H9 (cell line): ENCODE measurements at regions not wholly inside any gene's neighbourhood (a gene's known extent, or its start where the extent isn't known, plus 50 kb on each side); places are given as distances from the start of the nearest gene placed in this dataset.

Experiments used
- DNase-seq: peaks from one replicate; pipeline ENCODE4 v3.0.0-alpha.2; 2017
- H2AFZ ChIP-seq: one replicate; pipeline ENCODE4 v1.6.1; 2013; ENCODE audit warnings: mild to moderate bottlenecking, low read length, control low read depth, moderate library complexity
- H2AK5ac ChIP-seq: 2 replicates; pipeline ENCODE4 v1.6.1; 2013; ENCODE audit warnings: low read length, control low read depth, mixed read lengths; ENCODE audit not compliant: insufficient read length
- H2BK120ac ChIP-seq: one replicate; pipeline ENCODE4 v1.6.1; 2013; ENCODE audit warnings: low read depth, mild to moderate bottlenecking, low read length, control low read depth, inconsistent platforms; ENCODE audit not compliant: poor library complexity, severe bottlenecking
- H2BK12ac ChIP-seq: 2 replicates; pipeline ENCODE4 v1.6.1; 2013; ENCODE audit warnings: low read length, control low read depth, mixed read lengths, low read depth; ENCODE audit not compliant: insufficient read length
- H2BK15ac ChIP-seq: 2 replicates; pipeline ENCODE4 v1.6.1; 2013; ENCODE audit warnings: low read depth, low read length, control low read depth
- H2BK20ac ChIP-seq: one replicate; pipeline ENCODE4 v1.6.1; 2013; ENCODE audit warnings: low read depth, mild to moderate bottlenecking, low read length, control low read depth, inconsistent platforms; ENCODE audit not compliant: poor library complexity, severe bottlenecking
- H2BK5ac ChIP-seq: 2 replicates; pipeline ENCODE4 v1.6.1; 2013; ENCODE audit warnings: low read length, control low read depth, mixed read lengths; ENCODE audit not compliant: insufficient read length
- H3K14ac ChIP-seq: 2 replicates; pipeline ENCODE4 v1.6.1; 2013; ENCODE audit warnings: low read length, control low read depth; ENCODE audit not compliant: insufficient read depth
- H3K18ac ChIP-seq: 2 replicates; pipeline ENCODE4 v1.6.1; 2013; ENCODE audit warnings: low read depth, mild to moderate bottlenecking, mixed read lengths, low read length, control low read depth; ENCODE audit not compliant: insufficient read length
- H3K23ac ChIP-seq: 2 replicates; pipeline ENCODE4 v1.6.1; 2013; ENCODE audit warnings: low read length, control low read depth, mixed read lengths, low read depth; ENCODE audit not compliant: insufficient read length
- H3K23me2 ChIP-seq: 2 replicates; pipeline ENCODE4 v1.6.1; 2013; ENCODE audit warnings: low read depth, mild to moderate bottlenecking, mixed read lengths, low read length, control low read depth; ENCODE audit not compliant: insufficient read length, poor library complexity, severe bottlenecking
- H3K27ac ChIP-seq: 2 replicates; pipeline ENCODE4 v1.5.1; 2013; ENCODE audit warnings: low read length, control low read depth, mixed read lengths, low read depth; ENCODE audit not compliant: insufficient read length
- H3K27me3 ChIP-seq: 2 replicates; pipeline ENCODE4 v1.6.1; 2013; ENCODE audit warnings: low read length, control low read depth, inconsistent platforms; ENCODE audit not compliant: insufficient read depth
- H3K4ac ChIP-seq: 2 replicates; pipeline ENCODE4 v1.6.1; 2013; ENCODE audit warnings: low read depth, mild to moderate bottlenecking, control low read depth, inconsistent platforms, low read length, moderate library complexity
- H3K4me1 ChIP-seq: 2 replicates; pipeline ENCODE4 v1.6.1; 2013; ENCODE audit warnings: low read length, control low read depth, inconsistent platforms; ENCODE audit not compliant: insufficient read depth
- H3K4me2 ChIP-seq: 2 replicates; pipeline ENCODE4 v1.6.1; 2013; ENCODE audit warnings: low read length, control low read depth, mixed read lengths; ENCODE audit not compliant: insufficient read length, insufficient read depth
- H3K56ac ChIP-seq: 2 replicates; pipeline ENCODE4 v1.6.1; 2013; ENCODE audit warnings: low read depth, mild to moderate bottlenecking, mixed read lengths, low read length, control low read depth; ENCODE audit not compliant: insufficient read length
- H3K79me1 ChIP-seq: 2 replicates; pipeline ENCODE4 v1.6.1; 2013; ENCODE audit warnings: low read depth, mild to moderate bottlenecking, moderate library complexity, low read length, control low read depth, inconsistent platforms; ENCODE audit not compliant: insufficient read depth, poor library complexity, severe bottlenecking
- H3K79me2 ChIP-seq: 2 replicates; pipeline ENCODE4 v1.6.1; 2013; ENCODE audit warnings: low read length, control low read depth, inconsistent platforms; ENCODE audit not compliant: insufficient read depth
- H3K9ac ChIP-seq: 2 replicates; pipeline ENCODE4 v1.6.1; 2013; ENCODE audit warnings: low read length, control low read depth, mixed read lengths; ENCODE audit not compliant: insufficient read length; ENCODE audit errors: extremely low read depth
- H3K9me3 ChIP-seq: one replicate; pipeline ENCODE4 v1.6.1; 2013; ENCODE audit warnings: low read depth, low read length, inconsistent platforms; ENCODE audit not compliant: control insufficient read depth
- H3T11ph ChIP-seq: one replicate; pipeline ENCODE4 v1.6.1; 2013; ENCODE audit warnings: mild to moderate bottlenecking, low read length, control low read depth, inconsistent platforms
- H4K20me1 ChIP-seq: one replicate; pipeline ENCODE4 v1.6.1; 2013; ENCODE audit not compliant: control insufficient read depth, insufficient read length, insufficient read depth
- H4K5ac ChIP-seq: 2 replicates; pipeline ENCODE4 v1.6.1; 2013; ENCODE audit warnings: low read depth, mild to moderate bottlenecking, mixed read lengths, low read length, control low read depth; ENCODE audit not compliant: insufficient read length
- H4K8ac ChIP-seq: replicated peaks from 2 replicates; pipeline ENCODE4 v1.6.1; 2013; ENCODE audit warnings: low read length, control low read depth, mixed read lengths, low read depth; ENCODE audit not compliant: insufficient read length
- H4K91ac ChIP-seq: 2 replicates; pipeline ENCODE4 v1.6.1; 2013; ENCODE audit warnings: low read depth, mild to moderate bottlenecking, moderate library complexity, mixed read lengths, low read length, control low read depth; ENCODE audit not compliant: insufficient read length
- H3K27ac Mint-ChIP-seq, 3 experiments: 2 replicates in 2 of 3; 3 replicates in 1 of 3; pipeline ENCODE4 v1.8.0; 2020 to 2021; ENCODE audit warnings: mixed read lengths in 3 of 3, mild to moderate bottlenecking in 1 of 3, moderate library complexity in 1 of 3
- H3K27me3 Mint-ChIP-seq: 2 replicates; pipeline ENCODE4 v1.8.0; 2021; ENCODE audit warnings: low read depth, mild to moderate bottlenecking, moderate library complexity, mixed read lengths
- H3K36me3 Mint-ChIP-seq, 3 experiments: 2 replicates in 2 of 3; 3 replicates in 1 of 3; pipeline ENCODE4 v1.8.0; 2020 to 2021; ENCODE audit warnings: low read depth in 3 of 3, mixed read lengths in 3 of 3; ENCODE audit not compliant: insufficient read depth in 1 of 3
- H3K4me1 Mint-ChIP-seq, 2 experiments: 2 replicates each; pipeline ENCODE4 v1.8.0; 2020; ENCODE audit warnings: mixed read lengths in 2 of 2
- H3K4me3 Mint-ChIP-seq, 2 experiments: 2 replicates in 1 of 2; 3 replicates in 1 of 2; pipeline ENCODE4 v1.8.0; 2020 to 2021; ENCODE audit warnings: mild to moderate bottlenecking in 2 of 2, mixed read lengths in 2 of 2, moderate library complexity in 1 of 2
- H3K9me3 Mint-ChIP-seq, 2 experiments: 2 replicates in 1 of 2; 3 replicates in 1 of 2; pipeline ENCODE4 v1.8.0; 2020; ENCODE audit warnings: mild to moderate bottlenecking in 2 of 2, mixed read lengths in 2 of 2, moderate library complexity in 1 of 2
- CTCF ChIP-seq: fragments of 200-600 bp; sonication (generic); conservative IDR thresholded peaks from 3 replicates; pipeline ENCODE4 v1.8.0; 2021; ENCODE audit warnings: antibody characterized with exemption, mild to moderate bottlenecking
- WGBS: extraction: QIAGEN DNeasy Blood & Tissue Kit; methylation state at CpG from one replicate; pipeline ENCODE4 v1.1.7; 2013; ENCODE audit warnings: missing lambda C conversion rate, low lambda C conversion rate, mixed read lengths; ENCODE audit not compliant: insufficient read length; ENCODE audit errors: extremely low coverage; 5-methylcytosine and 5-hydroxymethylcytosine counted together

DNA sequence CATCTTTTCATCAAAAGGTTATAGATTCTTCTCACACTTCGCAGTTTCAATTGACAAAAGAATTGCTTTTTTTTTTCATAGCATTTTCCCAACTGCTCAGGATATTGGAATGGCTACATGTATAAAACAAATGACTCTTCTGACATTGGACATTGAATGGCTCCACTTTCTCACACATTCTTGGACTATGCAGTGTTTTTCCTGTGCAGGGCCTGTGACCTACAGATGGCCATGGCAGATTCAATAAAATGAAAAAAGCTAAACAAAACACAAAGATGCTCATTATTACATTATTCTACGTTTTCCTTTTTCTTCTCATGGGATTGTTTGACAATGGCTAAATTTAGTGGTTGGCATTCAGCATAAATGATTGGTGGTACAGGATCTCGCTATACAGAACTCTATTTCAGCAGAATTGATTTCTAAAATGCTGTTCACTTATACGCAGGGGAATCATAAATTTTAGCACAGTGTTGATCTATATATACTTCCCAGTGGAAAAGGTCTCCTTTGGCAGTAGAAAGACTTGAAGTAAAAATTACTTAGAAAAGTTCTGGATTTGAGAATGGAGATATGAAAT is 115.6 kb upstream of the ADAMTS5 start:
- no CpG with 5 or more reads among the region's 4 CpGs for whole genome bisulfite sequencing
- Histone ChIP-seq H3K4ac (no peak overlapping the region), H2BK15ac (no peak overlapping the region), H3K79me2 (no peaks in the 10 kb centered on the region), H3K56ac (no peak overlapping the region), H2AFZ (no peak overlapping the region), H2BK5ac (no peak overlapping the region), H3K14ac (no peak overlapping the region), H3K23ac (no peak overlapping the region), H4K8ac (no peak overlapping the region), H3K27ac (no peak overlapping the region), H3K9me3 (no peaks in the 10 kb centered on the region), H4K20me1 (no peaks in the 10 kb centered on the region), H3K23me2 (no peaks in the 10 kb centered on the region), H2BK12ac (no peak overlapping the region), H4K91ac (no peak overlapping the region), H4K5ac (no peak overlapping the region), H3K4me1 (no peaks in the 10 kb centered on the region), H2BK20ac (no peak overlapping the region), H3K4me2 (no peak overlapping the region), H3K79me1 (no peaks in the 10 kb centered on the region), H3K27me3 (no peaks in the 10 kb centered on the region), H3K18ac (no peak overlapping the region), H3T11ph (no peak overlapping the region), H2BK120ac (no peak overlapping the region), H3K9ac (no peak overlapping the region), H2AK5ac (no peak overlapping the region)
- no peak for DNase-seq
- Mint-ChIP-seq H3K4me1 (peaks cover 8 to 11% of the 10 kb centered on the region in 2 experiments), H3K27ac (no peak overlapping the region), H3K27me3 (no peaks in the 10 kb centered on the region), H3K4me3 (no peak overlapping the region), H3K36me3 (no peaks in the 10 kb centered on the region; a peak in 1 of 7 replicates), H3K9me3 (peaks cover 0 to 4% of the 10 kb centered on the region in 2 experiments; a peak in 2 of 5 replicates)
- no peak for TF ChIP-seq CTCF
